Activated T-cell treated with anti-CD3 and anti-CD28 coated beads, Interleukin-2, amount 50 U/mL, for 4 hours (primary cell): ENCODE measurements at regions not wholly inside any gene's neighbourhood (a gene's known extent, or its start where the extent isn't known, plus 50 kb on each side); places are given as distances from the start of the nearest gene placed in this dataset.
"Not testable (repeated sequence)": the region's sequence is repeated elsewhere in the genome, so short reads cannot be mapped to it uniquely, and the experiment has no call there.

Source experiments
- ATAC-seq, 2 donors: fragments of 200-7000 bp; cut with Tn5 transposase; one replicate each; pipeline ENCODE4 v1.10.0; 2021
- DNase-seq: peaks from one replicate; pipeline ENCODE4 v3.0.0-alpha.2; 2020
- H3K27me3 Mint-ChIP-seq: one replicate; pipeline ENCODE4 v1.8.0; 2021; ENCODE audit warnings: low read depth, mixed read lengths
- H3K36me3 Mint-ChIP-seq: one replicate; pipeline ENCODE4 v1.8.0; 2022; ENCODE audit warnings: mixed read lengths; ENCODE audit not compliant: insufficient read depth
- H3K4me1 Mint-ChIP-seq: one replicate; pipeline ENCODE4 v1.8.0; 2021; ENCODE audit warnings: low read depth, mixed read lengths
- H3K4me3 Mint-ChIP-seq: one replicate; pipeline ENCODE4 v1.8.0; 2021; ENCODE audit warnings: mild to moderate bottlenecking, moderate library complexity, mixed read lengths
- H3K9me3 Mint-ChIP-seq: one replicate; pipeline ENCODE4 v1.8.0; 2021; ENCODE audit warnings: mixed read lengths

- H3K9me3 Mint-ChIP-seq = peaks cover 2% of the 10 kb centered on the region
- no peak for DNase-seq
- no peaks in the 10 kb centered on the region for H3K36me3 Mint-ChIP-seq
- no peak overlapping the region for H3K4me3 Mint-ChIP-seq
- ATAC-seq = no peak
- no peaks in the 10 kb centered on the region for H3K27me3 Mint-ChIP-seq
- H3K4me1 Mint-ChIP-seq = no peaks in the 10 kb centered on the region
These were observed 953.8 kb downstream of the TRHDE start for GRCh38 chr12:73225941-73226340.

DNA sequence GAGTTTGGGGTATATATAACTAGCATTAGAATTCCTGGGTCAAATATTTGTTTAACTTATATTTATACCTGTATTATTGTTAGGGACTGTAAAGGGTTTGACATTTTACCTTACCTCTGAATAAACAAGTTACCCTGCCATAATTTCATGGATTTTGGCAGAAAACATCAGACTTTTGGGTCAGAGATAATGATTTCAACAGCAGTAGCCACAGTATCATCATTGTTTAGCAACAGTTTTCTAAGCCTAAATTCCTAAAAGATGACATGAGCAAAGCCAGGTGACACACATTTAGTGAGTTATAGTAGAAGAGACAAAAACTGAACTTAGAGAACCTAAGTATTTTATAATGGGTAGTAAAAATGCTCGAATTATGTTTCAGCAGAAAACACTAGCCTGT, 954.4 kb downstream of the TRHDE start:
- DNase-seq (no peak), ATAC-seq (no peak)
- Mint-ChIP-seq H3K4me3 (no peak overlapping the region), H3K36me3 (no peaks in the 10 kb centered on the region), H3K4me1 (no peaks in the 10 kb centered on the region), H3K27me3 (no peaks in the 10 kb centered on the region), H3K9me3 (no peaks in the 10 kb centered on the region)

DNA sequence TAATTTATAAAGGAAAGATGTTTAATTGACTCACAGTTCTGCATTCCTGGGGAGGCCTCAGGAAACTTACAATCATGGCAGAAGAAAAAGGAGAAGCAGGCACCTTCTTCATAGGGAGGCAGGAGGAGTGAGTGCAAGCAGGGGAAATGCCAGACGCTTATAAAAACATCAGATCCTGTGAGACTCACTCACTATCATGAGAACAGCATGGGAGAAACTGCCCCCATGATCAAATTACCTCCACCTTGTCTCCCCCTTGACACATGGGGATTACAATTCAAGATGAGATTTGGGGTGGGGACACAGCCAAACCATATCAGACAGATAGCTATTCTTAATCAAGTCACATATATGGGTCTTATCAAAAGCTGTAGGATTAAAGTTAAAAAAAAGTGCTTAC, 956.7 kb downstream of the TRHDE start:
- H3K36me3 Mint-ChIP-seq, ATAC-seq, H3K4me1 Mint-ChIP-seq, DNase-seq, H3K27me3 Mint-ChIP-seq, H3K4me3 Mint-ChIP-seq, H3K9me3 Mint-ChIP-seq: not testable (repeated sequence)

- Mint-ChIP-seq H3K9me3 (peaks cover 26% of the 10 kb centered on the region), H3K4me1 (no peaks in the 10 kb centered on the region), H3K4me3 (no peak overlapping the region), H3K36me3 (no peaks in the 10 kb centered on the region), H3K27me3 (no peaks in the 10 kb centered on the region)
- ATAC-seq = no peak
- no peak for DNase-seq
These were observed 963.2 kb downstream of the TRHDE start for GRCh38 chr12:73235387-73235786.

DNA sequence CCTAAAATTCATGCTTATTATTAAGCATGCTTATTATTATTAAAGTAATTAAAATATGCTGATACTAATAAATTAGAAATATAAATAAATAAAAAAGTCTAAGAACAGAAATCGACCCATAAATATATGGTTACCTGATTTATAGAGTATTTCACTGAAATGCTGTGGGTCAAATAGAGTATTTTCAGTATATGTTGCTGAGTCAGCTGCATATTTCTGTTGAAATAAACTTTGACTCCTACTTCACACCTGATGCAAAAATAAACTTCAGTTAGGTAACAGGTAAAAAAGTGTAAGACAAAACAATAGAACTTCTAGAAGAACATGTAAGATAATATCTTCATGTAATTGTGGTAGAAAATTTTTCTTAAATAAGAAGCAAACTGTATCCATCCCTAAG, 967.9 kb downstream of the TRHDE start:
- ATAC-seq (no peak), DNase-seq (no peak)
- H3K4me3 Mint-ChIP-seq = no peak overlapping the region
- peaks cover 20% of the 10 kb centered on the region for H3K9me3 Mint-ChIP-seq
- H3K27me3 Mint-ChIP-seq = no peaks in the 10 kb centered on the region
- no peaks in the 10 kb centered on the region for H3K36me3 Mint-ChIP-seq
- H3K4me1 Mint-ChIP-seq = no peaks in the 10 kb centered on the region

GRCh38 chr12:73262788-73263381, 990.7 kb downstream of the TRHDE start:
- H3K4me3 Mint-ChIP-seq = no peak overlapping the region
- DNase-seq = no peak

DNA sequence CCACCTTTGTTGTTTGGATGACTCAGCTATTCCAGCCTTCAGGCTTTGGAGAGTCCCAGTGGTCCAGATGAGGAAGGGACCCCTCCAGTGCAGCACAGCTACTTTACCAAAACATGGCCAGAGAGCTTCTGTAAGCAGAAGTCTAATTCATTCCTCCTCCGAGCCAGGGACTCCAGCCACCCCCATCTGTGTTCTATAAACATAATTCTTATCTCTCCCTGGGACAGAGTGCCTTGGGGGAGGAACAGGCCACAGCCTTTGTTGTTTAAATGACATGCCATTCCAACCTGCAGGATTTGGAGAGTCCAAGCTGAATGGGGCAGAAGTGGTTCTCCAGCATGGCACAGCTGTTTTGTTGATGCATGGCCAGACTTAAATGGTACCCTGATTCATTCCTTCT, 994.0 kb downstream of the TRHDE start:
- no peaks in the 10 kb centered on the region for H3K4me1 Mint-ChIP-seq
- no peak for ATAC-seq
- H3K4me3 Mint-ChIP-seq = no peak overlapping the region
- DNase-seq = no peak
- H3K9me3 Mint-ChIP-seq = peaks cover 25% of the 10 kb centered on the region
- H3K27me3 Mint-ChIP-seq = no peaks in the 10 kb centered on the region
- H3K36me3 Mint-ChIP-seq = no peaks in the 10 kb centered on the region

More at GRCh38 chr12:73262788-73263381, 990.7 kb downstream of the TRHDE start:
- no peak for ATAC-seq
- no peaks in the 10 kb centered on the region for H3K36me3 Mint-ChIP-seq
- no peaks in the 10 kb centered on the region for H3K27me3 Mint-ChIP-seq
- peaks cover 5% of the 10 kb centered on the region for H3K9me3 Mint-ChIP-seq
- H3K4me1 Mint-ChIP-seq = no peaks in the 10 kb centered on the region

DNA sequence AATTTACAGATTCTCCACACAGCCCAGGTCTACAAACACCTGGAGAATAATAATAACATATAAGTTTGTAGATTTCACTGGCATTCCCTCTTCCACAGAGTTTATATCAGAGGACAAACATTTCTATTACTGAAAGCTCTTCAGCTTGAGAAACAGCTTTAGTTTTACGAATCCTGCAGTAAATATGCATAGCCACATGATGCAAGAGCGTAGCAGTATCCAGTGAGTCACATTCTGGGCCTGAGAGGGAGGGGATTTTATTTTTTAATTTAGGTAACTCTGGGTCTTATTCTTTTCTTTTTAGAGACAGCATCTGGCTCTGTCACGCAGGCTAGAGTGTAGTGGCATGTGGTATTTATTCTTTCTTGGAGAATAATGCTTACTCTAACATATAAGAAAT, 1002.8 kb downstream of the TRHDE start:
- DNase-seq = no peak
- no peaks in the 10 kb centered on the region for H3K27me3 Mint-ChIP-seq
- H3K9me3 Mint-ChIP-seq = peaks cover 20% of the 10 kb centered on the region
- no peaks in the 10 kb centered on the region for H3K36me3 Mint-ChIP-seq
- no peaks in the 10 kb centered on the region for H3K4me1 Mint-ChIP-seq
- no peak for ATAC-seq
- H3K4me3 Mint-ChIP-seq = no peak overlapping the region

DNA sequence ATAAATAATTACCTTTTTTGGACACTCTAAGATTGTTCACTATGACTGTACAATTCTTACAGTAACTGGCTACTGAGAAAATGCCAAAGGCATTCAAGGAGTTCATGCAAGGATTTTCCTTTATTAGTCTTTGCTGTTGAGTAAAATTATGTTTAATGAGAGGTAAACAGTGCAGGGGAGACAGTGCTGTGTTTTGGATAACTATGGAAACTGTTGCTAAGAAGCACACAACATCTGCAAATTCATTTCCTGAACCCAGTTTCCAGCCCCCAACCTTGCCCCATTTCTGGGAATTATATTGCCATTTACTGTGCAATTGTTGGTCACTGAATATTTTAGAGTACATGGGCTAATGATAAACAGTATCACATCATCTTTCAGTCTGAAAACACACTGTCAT, 1005.8 kb downstream of the TRHDE start:
- Mint-ChIP-seq H3K27me3 (no peaks in the 10 kb centered on the region), H3K36me3 (no peaks in the 10 kb centered on the region), H3K4me3 (no peak overlapping the region), H3K4me1 (no peaks in the 10 kb centered on the region), H3K9me3 (peaks cover 13% of the 10 kb centered on the region)
- DNase-seq (no peak), ATAC-seq (no peak)

GRCh38 chr12:73301530-73301929, 1029.4 kb downstream of the TRHDE start:
- Mint-ChIP-seq H3K9me3 (no peaks in the 10 kb centered on the region), H3K36me3 (no peaks in the 10 kb centered on the region), H3K4me3 (no peak overlapping the region), H3K27me3 (no peaks in the 10 kb centered on the region), H3K4me1 (no peaks in the 10 kb centered on the region)
- DNase-seq (no peak), ATAC-seq (no peak)

DNA sequence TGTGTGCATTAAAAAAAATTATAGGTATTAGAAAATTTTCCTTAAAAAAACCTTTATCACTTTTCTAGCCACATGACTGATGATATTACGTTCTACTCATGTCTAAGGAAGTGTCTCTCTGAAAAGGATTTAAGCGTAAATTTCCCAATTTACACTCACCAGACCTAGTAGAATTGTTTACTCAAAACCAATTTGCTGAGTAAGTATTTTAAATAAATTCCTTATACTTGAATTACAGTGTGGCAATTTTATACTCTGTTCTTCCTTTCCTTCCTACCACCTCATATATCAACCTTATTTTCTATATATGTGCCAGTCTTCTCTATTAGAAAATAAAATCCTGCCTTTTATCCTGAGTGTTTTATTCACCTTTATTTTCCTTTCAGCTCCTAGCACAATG, 1035.1 kb downstream of the TRHDE start:
- no peak for ATAC-seq
- Mint-ChIP-seq H3K9me3 (peaks cover 8% of the 10 kb centered on the region), H3K36me3 (no peaks in the 10 kb centered on the region)

GRCh38 chr12:73308079-73308478, 1035.9 kb downstream of the TRHDE start:
- Mint-ChIP-seq H3K9me3 (peaks cover 14% of the 10 kb centered on the region), H3K36me3 (no peaks in the 10 kb centered on the region), H3K27me3 (no peaks in the 10 kb centered on the region), H3K4me3 (no peak overlapping the region), H3K4me1 (no peaks in the 10 kb centered on the region)
- no peak for ATAC-seq
- DNase-seq = no peak

More for the DNA sequence above, 1035.1 kb downstream of the TRHDE start:
- Mint-ChIP-seq H3K4me3 (no peak overlapping the region), H3K4me1 (no peaks in the 10 kb centered on the region), H3K27me3 (no peaks in the 10 kb centered on the region)
- DNase-seq = no peak

GRCh38 chr12:73308747-73309146, 1036.6 kb downstream of the TRHDE start:
- H3K27me3 Mint-ChIP-seq = no peaks in the 10 kb centered on the region
- no peak for DNase-seq

GRCh38 chr12:73321319-73321718, 1049.1 kb downstream of the TRHDE start:
- Mint-ChIP-seq H3K4me3 (no peak overlapping the region), H3K36me3 (no peaks in the 10 kb centered on the region), H3K4me1 (no peaks in the 10 kb centered on the region), H3K27me3 (no peaks in the 10 kb centered on the region), H3K9me3 (peaks cover 28% of the 10 kb centered on the region)
- DNase-seq (no peak), ATAC-seq (no peak)

More at GRCh38 chr12:73308747-73309146, 1036.6 kb downstream of the TRHDE start:
- no peak for ATAC-seq
- no peak overlapping the region for H3K4me3 Mint-ChIP-seq
- no peaks in the 10 kb centered on the region for H3K36me3 Mint-ChIP-seq
- no peaks in the 10 kb centered on the region for H3K4me1 Mint-ChIP-seq
- peaks cover 14% of the 10 kb centered on the region for H3K9me3 Mint-ChIP-seq

DNA sequence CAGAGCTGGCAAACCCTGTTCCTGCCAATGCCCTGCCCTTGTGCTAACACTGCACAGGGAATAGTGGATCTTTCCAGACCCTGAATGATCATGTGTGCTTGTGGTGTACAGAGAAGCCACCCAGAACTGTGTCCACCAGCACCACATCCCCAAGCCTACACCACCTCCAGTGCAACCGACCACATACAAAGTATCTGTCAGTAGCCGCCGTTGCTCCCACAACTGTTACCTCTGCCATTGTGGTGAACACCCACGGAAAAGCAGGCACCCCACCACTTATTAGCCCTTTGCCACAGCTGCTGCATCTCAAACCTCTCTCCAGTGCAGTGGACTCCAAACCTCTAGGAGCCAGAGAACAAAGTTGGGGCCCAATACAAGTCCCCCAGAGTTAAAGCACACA, 1049.6 kb downstream of the TRHDE start:
- Mint-ChIP-seq H3K36me3 (no peaks in the 10 kb centered on the region), H3K4me1 (no peaks in the 10 kb centered on the region), H3K9me3 (peaks cover 32% of the 10 kb centered on the region), H3K4me3 (no peak overlapping the region), H3K27me3 (no peaks in the 10 kb centered on the region)
- DNase-seq (no peak), ATAC-seq (no peak)
